ENCODE measurements at regions not wholly inside any gene's neighbourhood (a gene's known extent, or its start where the extent isn't known, plus 50 kb on each side); places are given as distances from the start of the nearest gene placed in this dataset.

DNA sequence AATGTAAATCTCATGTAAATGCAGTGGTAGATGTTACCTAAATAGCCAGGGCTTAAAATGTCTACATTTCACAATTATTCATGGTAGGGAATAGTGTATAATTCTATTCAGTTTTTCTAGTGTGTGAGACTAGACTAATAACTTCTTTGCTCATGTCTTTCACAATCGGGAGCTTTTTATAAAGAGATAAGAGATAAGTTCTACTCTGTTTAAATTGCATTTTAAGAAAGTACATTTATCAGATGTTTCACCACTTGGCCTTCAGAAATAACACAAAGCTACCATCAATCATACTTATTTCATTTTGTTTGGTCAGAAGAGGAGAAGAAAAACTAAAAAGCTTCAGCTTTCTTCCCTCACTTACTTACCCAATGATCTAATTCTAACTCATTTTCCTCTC, 725.5 kb upstream of the FLRT2 start:
- TF ChIP-seq, protein P1, sequence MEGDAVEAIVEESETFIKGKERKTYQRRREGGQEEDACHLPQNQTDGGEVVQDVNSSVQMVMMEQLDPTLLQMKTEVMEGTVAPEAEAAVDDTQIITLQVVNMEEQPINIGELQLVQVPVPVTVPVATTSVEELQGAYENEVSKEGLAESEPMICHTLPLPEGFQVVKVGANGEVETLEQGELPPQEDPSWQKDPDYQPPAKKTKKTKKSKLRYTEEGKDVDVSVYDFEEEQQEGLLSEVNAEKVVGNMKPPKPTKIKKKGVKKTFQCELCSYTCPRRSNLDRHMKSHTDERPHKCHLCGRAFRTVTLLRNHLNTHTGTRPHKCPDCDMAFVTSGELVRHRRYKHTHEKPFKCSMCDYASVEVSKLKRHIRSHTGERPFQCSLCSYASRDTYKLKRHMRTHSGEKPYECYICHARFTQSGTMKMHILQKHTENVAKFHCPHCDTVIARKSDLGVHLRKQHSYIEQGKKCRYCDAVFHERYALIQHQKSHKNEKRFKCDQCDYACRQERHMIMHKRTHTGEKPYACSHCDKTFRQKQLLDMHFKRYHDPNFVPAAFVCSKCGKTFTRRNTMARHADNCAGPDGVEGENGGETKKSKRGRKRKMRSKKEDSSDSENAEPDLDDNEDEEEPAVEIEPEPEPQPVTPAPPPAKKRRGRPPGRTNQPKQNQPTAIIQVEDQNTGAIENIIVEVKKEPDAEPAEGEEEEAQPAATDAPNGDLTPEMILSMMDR (IDR thresholded peaks at IDR 0.05; ENCODE audit: poor library complexity, severe bottlenecking): no peak
- TF ChIP-seq EZH2 (IDR thresholded peaks at IDR 0.05; ENCODE audit: borderline replicate concordance, insufficient read depth, low read length, poor library complexity, severe bottlenecking) (no peak), EP300 (conservative IDR thresholded peaks at IDR 0.05; ENCODE audit: poor library complexity, severe bottlenecking) (no peak), POLR2AphosphoS5 (IDR thresholded peaks at IDR 0.05) (no peak), TAF1 (IDR thresholded peaks at IDR 0.05; ENCODE audit: low read depth) (no peak), SMC3 (conservative IDR thresholded peaks at IDR 0.05; ENCODE audit: poor library complexity) (no peak), MXI1 (conservative IDR thresholded peaks at IDR 0.05; ENCODE audit: poor library complexity, severe bottlenecking) (no peak)
- TF ChIP-seq, protein P2, sequence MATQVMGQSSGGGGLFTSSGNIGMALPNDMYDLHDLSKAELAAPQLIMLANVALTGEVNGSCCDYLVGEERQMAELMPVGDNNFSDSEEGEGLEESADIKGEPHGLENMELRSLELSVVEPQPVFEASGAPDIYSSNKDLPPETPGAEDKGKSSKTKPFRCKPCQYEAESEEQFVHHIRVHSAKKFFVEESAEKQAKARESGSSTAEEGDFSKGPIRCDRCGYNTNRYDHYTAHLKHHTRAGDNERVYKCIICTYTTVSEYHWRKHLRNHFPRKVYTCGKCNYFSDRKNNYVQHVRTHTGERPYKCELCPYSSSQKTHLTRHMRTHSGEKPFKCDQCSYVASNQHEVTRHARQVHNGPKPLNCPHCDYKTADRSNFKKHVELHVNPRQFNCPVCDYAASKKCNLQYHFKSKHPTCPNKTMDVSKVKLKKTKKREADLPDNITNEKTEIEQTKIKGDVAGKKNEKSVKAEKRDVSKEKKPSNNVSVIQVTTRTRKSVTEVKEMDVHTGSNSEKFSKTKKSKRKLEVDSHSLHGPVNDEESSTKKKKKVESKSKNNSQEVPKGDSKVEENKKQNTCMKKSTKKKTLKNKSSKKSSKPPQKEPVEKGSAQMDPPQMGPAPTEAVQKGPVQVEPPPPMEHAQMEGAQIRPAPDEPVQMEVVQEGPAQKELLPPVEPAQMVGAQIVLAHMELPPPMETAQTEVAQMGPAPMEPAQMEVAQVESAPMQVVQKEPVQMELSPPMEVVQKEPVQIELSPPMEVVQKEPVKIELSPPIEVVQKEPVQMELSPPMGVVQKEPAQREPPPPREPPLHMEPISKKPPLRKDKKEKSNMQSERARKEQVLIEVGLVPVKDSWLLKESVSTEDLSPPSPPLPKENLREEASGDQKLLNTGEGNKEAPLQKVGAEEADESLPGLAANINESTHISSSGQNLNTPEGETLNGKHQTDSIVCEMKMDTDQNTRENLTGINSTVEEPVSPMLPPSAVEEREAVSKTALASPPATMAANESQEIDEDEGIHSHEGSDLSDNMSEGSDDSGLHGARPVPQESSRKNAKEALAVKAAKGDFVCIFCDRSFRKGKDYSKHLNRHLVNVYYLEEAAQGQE (IDR thresholded peaks at IDR 0.05; ENCODE audit: borderline replicate concordance): no peak
